ENCODE measurements at regions not wholly inside any gene's neighbourhood (a gene's known extent, or its start where the extent isn't known, plus 50 kb on each side); places are given as distances from the start of the nearest gene placed in this dataset.
A peak's percentile ranks its signal among the peaks of the same experiment; 100 is the strongest.

DNA sequence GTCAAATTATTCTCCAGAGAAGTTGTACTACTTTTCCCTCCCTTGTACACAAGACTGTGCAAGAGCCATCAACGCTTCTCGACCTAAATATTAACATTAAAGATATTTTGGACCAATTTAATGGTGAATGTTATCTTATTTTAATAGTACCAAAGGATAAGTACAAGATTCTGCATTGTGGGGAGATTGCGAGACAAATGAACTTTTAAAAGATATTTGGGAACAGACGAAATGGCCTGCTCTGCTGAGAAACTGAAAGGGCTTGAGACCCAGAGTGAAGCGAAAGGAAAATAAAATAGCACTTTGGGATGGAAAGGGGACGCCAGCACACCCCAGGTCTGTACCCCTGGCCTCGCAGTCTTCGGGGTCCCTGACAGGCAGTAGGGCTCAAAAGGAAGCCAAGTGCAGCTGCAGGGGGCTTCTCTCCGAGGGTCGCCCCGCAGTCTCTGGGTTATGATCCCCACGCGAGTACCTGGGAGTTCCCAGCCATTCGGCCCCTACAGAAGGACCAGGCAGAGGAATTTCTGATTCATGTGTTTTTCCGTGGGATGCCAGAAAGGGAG, 97.6 kb upstream of the VGLL3 start:
- TF ChIP-seq, protein P1, sequence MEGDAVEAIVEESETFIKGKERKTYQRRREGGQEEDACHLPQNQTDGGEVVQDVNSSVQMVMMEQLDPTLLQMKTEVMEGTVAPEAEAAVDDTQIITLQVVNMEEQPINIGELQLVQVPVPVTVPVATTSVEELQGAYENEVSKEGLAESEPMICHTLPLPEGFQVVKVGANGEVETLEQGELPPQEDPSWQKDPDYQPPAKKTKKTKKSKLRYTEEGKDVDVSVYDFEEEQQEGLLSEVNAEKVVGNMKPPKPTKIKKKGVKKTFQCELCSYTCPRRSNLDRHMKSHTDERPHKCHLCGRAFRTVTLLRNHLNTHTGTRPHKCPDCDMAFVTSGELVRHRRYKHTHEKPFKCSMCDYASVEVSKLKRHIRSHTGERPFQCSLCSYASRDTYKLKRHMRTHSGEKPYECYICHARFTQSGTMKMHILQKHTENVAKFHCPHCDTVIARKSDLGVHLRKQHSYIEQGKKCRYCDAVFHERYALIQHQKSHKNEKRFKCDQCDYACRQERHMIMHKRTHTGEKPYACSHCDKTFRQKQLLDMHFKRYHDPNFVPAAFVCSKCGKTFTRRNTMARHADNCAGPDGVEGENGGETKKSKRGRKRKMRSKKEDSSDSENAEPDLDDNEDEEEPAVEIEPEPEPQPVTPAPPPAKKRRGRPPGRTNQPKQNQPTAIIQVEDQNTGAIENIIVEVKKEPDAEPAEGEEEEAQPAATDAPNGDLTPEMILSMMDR (conservative IDR thresholded peaks at IDR 0.05; ENCODE audit: low read depth, low read length) = no peak
- H3K4me3 ChIP-seq (ENCODE audit: low read length) = peak overlapping the region; percentile 78
- DNase-seq (ENCODE audit: low read depth) = no peak

DNA sequence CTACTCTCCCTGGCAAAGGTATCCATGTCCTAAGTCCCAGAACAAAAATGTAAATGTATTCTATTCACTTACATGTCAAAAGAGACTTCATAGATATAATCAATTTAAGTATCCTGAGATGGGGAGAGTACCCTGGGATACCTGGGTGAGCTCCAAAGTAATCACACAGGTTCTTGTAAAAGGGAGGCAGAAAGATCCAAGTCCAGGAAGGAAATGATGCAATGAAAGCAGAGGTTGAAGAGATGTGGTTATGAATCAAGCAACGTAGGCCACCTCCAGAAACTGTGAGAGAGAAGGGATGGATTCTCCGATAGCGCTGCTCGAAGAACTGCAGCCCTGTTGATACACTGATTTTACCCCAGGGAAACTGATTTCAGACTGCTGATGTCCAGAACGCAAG, 93.9 kb upstream of the VGLL3 start:
- no peak for DNase-seq (ENCODE audit: low read depth)
- TF ChIP-seq, protein P1 (conservative IDR thresholded peaks at IDR 0.05; ENCODE audit: low read depth, low read length) = no peak

DNA sequence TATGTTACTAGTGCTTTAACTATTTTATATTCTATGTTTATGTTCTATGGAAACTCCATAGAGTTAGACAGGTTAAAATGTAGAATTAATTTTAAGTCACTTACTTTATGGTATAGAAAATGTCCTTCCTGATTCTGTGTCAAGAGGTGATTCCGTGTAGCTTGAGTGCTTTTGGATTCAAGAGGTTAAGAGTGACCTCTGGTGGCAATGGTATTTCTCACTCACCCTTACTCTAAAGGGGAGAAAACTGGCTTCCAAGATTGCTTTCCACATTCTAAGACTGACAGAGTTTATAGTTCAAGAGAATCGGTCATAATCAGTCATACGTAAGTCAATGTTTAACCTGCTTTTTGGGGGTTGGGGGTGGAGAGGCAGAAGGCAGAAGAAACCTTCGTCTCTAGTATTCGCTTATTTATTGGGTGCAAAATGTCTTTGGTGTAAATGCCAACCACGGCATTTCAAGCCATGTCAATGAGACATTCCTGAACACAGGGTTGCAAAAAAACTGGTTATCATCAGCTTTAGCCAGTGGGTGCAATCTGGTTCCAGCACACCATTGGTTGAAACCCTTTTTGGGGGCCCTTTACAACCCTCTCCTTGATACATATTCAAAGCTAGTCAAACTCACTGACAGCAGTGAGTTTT, 92.0 kb upstream of the VGLL3 start:
- no peak overlapping the region for H3K4me3 ChIP-seq (ENCODE audit: low read length)
- DNase-seq (ENCODE audit: low read depth) = peak; percentile 28
- TF ChIP-seq, protein P1 (conservative IDR thresholded peaks at IDR 0.05; ENCODE audit: low read depth, low read length) = peak; percentile 75

More for the DNA sequence above, 93.9 kb upstream of the VGLL3 start:
- no peak overlapping the region for H3K4me3 ChIP-seq (ENCODE audit: low read length)

DNA sequence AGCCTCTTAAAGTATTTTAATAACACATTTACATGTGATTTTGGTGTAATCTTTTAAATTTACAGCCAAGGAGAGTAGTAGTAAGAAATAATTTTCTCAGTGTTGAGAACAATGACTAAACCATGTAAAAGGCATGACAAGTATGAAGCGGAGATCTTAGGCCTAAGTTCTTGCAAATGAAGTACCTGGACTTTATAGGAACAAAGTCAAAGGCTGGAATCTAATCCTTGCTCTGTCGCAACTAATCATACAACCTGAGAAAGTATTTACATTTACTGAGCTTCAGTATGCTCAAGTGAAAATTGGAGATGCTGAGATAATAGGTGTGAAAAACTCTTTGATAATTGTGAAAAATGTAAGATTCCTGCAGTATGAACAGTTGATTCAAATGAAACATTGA, 86.4 kb upstream of the VGLL3 start:
- H3K4me3 ChIP-seq (ENCODE audit: low read length) = no peak overlapping the region
- DNase-seq (ENCODE audit: low read depth) = no peak
- TF ChIP-seq, protein P1 (conservative IDR thresholded peaks at IDR 0.05; ENCODE audit: low read depth, low read length) = no peak

DNA sequence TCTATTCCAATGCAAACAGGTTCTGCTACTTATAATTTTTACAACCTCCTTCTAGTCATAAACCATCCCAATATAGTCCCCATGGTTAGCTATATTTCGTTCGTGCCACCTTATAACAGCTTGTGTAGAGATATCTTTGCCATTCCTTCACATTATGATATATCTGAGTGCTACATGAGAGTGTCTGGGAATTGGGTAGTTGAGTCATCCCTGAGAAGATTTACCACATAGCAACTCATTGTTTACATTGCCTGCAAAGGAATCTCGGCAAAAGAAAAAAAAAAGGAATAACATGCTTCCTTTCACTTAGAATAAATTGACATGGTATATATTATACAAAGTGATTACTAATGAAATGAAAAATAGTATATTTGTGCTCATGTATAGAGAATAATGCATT, 86.0 kb upstream of the VGLL3 start:
- TF ChIP-seq, protein P1 (conservative IDR thresholded peaks at IDR 0.05; ENCODE audit: low read depth, low read length) = no peak
- no peak overlapping the region for H3K4me3 ChIP-seq (ENCODE audit: low read length)
- peak; percentile 27 for DNase-seq (ENCODE audit: low read depth)

DNA sequence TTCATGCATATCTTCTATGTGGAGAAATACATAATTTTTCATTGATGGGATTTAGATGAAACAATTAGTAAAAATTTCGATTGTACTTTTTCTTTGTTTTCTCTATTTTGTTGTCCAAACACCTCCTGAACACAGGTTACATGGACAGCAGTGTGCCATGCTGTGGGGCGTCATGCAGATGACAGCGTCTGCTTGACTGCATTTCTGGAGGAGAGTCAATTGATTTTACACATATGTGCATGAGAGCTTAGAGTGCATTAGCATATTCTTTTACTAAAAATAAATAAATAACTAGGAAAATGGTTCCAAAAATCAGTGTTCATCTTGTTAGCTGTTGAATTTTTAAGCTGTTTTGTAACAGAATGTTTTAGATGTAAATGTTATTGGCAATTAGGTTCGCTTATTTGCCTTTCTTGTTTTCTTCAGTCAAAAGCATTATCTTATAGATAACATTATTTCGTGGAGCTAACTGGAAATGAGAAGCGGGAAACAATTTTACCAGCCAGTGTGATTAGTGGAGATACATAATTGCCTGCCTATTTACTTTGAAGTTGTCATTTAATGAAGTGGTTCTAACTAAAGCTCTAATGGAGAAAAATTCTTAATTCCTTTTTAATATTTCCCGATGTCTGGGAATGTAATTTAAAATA, 82.7 kb upstream of the VGLL3 start:
- no peak overlapping the region for H3K4me3 ChIP-seq (ENCODE audit: low read length)
- no peak for DNase-seq (ENCODE audit: low read depth)
- TF ChIP-seq, protein P1 (conservative IDR thresholded peaks at IDR 0.05; ENCODE audit: low read depth, low read length) = no peak

DNA sequence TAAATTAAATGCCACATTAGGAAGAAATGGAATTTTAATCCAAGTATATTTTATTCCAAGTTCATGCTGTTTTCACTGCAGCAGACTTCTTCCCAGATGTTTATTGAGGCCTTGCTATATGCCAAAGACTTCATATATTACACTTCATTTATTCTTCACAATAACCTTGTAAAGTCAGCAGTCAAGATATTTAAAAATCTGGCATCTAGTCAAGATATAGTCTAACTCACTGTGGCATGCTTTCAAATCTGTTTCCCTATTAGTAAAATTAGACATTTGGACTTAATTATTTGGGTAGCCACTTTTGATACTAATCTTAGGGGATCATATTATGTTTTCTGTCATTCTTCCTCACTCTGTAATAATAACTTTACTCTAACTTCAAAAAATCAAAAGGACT, 81.5 kb upstream of the VGLL3 start:
- no peak overlapping the region for H3K4me3 ChIP-seq (ENCODE audit: low read length)
- TF ChIP-seq, protein P1 (conservative IDR thresholded peaks at IDR 0.05; ENCODE audit: low read depth, low read length) = no peak
- no peak for DNase-seq (ENCODE audit: low read depth)

Data from retinal pigment epithelial cell (primary cell).